ENCODE measurements at regions not wholly inside any gene's neighbourhood (a gene's known extent, or its start where the extent isn't known, plus 50 kb on each side); places are given as distances from the start of the nearest gene placed in this dataset.
A peak's percentile ranks its signal among the peaks of the same experiment; 100 is the strongest.
"Not testable (repeated sequence)": the region's sequence is repeated elsewhere in the genome, so short reads cannot be mapped to it uniquely, and the experiment has no call there.

- H3K27ac ChIP-seq = no peak overlapping the region
- H3K27me3 ChIP-seq = no peaks in the 10 kb centered on the region
- TF ChIP-seq CTCF (IDR thresholded peaks at IDR 0.05) = no peak
- no peaks in the 10 kb centered on the region for H3K4me1 ChIP-seq
- intact Hi-C loops (cut with DNase I) = no loop called here
- DNase-seq = no peak
- no peak overlapping the region for H3K4me3 ChIP-seq
- H3K9me3 ChIP-seq = no peaks in the 10 kb centered on the region
- H3K9ac ChIP-seq (ENCODE audit: low read depth in 2 of 2, low read length in 2 of 2) = no peak overlapping the region
- H3K36me3 ChIP-seq = no peaks in the 10 kb centered on the region
Observed at GRCh38 chr2:37746883-37747282, 75.4 kb upstream of the CDC42EP3 start.

- no peaks in the 10 kb centered on the region for H3K9me3 ChIP-seq
- no peak overlapping the region for H3K4me3 ChIP-seq
- H3K4me1 ChIP-seq = no peaks in the 10 kb centered on the region
- no peak overlapping the region for H3K9ac ChIP-seq (ENCODE audit: low read depth in 2 of 2, low read length in 2 of 2)
- no peak overlapping the region for H3K27ac ChIP-seq
- DNase-seq = no peak
- TF ChIP-seq CTCF (IDR thresholded peaks at IDR 0.05) = no peak
- no peaks in the 10 kb centered on the region for H3K36me3 ChIP-seq
- no peaks in the 10 kb centered on the region for H3K27me3 ChIP-seq
- intact Hi-C loops (cut with DNase I) = no loop called here
Observed at GRCh38 chr2:37748541-37748940, 77.1 kb upstream of the CDC42EP3 start.

GRCh38 chr2:37750286-37750685 lies 78.8 kb upstream of the CDC42EP3 start:
- H3K4me3 ChIP-seq = not testable (repeated sequence)

GRCh38 chr2:37752766-37753165 lies 81.3 kb upstream of the CDC42EP3 start:
- no peaks in the 10 kb centered on the region for H3K9me3 ChIP-seq
- no peak for DNase-seq
- H3K27ac ChIP-seq = no peak overlapping the region
- H3K4me1 ChIP-seq = no peaks in the 10 kb centered on the region
- no peak for TF ChIP-seq CTCF (IDR thresholded peaks at IDR 0.05)
- no peaks in the 10 kb centered on the region for H3K36me3 ChIP-seq
- H3K4me3 ChIP-seq = no peak overlapping the region
- no peak overlapping the region for H3K9ac ChIP-seq (ENCODE audit: low read depth in 2 of 2, low read length in 2 of 2)
- H3K27me3 ChIP-seq = no peaks in the 10 kb centered on the region
- intact Hi-C loops (cut with DNase I) = no loop called here

More at GRCh38 chr2:37750286-37750685, 78.8 kb upstream of the CDC42EP3 start:
- DNase-seq; H3K36me3 ChIP-seq; H3K27me3 ChIP-seq; H3K27ac ChIP-seq; intact Hi-C loops (cut with DNase I); H3K9me3 ChIP-seq; H3K4me1 ChIP-seq; H3K9ac ChIP-seq (ENCODE audit: low read depth in 2 of 2, low read length in 2 of 2): not testable (repeated sequence)

- Histone ChIP-seq H3K9ac (ENCODE audit: low read depth in 2 of 2, low read length in 2 of 2) (no peak overlapping the region), H3K36me3 (no peaks in the 10 kb centered on the region), H3K27me3 (no peaks in the 10 kb centered on the region), H3K4me3 (no peak overlapping the region), H3K9me3 (no peaks in the 10 kb centered on the region), H3K4me1 (no peaks in the 10 kb centered on the region), H3K27ac (peak overlapping the region; percentile 33)
- intact Hi-C loops (cut with DNase I) = no loop called here
- no peak for DNase-seq
- TF ChIP-seq CTCF (IDR thresholded peaks at IDR 0.05) = no peak
Observed at GRCh38 chr2:37753758-37754157, 82.3 kb upstream of the CDC42EP3 start.

GRCh38 chr2:37755961-37756559 lies 84.6 kb upstream of the CDC42EP3 start:
- H3K27me3 ChIP-seq; DNase-seq; H3K4me1 ChIP-seq; H3K9ac ChIP-seq (ENCODE audit: low read depth in 2 of 2, low read length in 2 of 2); H3K4me3 ChIP-seq; H3K27ac ChIP-seq; H3K9me3 ChIP-seq; H3K36me3 ChIP-seq; intact Hi-C loops (cut with DNase I): not testable (repeated sequence)

GRCh38 chr2:37757456-37757855 lies 86.0 kb upstream of the CDC42EP3 start:
- DNase-seq; H3K4me1 ChIP-seq; H3K9ac ChIP-seq (ENCODE audit: low read depth in 2 of 2, low read length in 2 of 2); H3K27ac ChIP-seq; H3K27me3 ChIP-seq; H3K4me3 ChIP-seq; H3K36me3 ChIP-seq; intact Hi-C loops (cut with DNase I); H3K9me3 ChIP-seq: not testable (repeated sequence)

- H3K4me1 ChIP-seq; H3K4me3 ChIP-seq; H3K36me3 ChIP-seq; intact Hi-C loops (cut with DNase I); H3K9ac ChIP-seq (ENCODE audit: low read depth in 2 of 2, low read length in 2 of 2); H3K27ac ChIP-seq; DNase-seq; H3K27me3 ChIP-seq; H3K9me3 ChIP-seq: not testable (repeated sequence)
Observed at GRCh38 chr2:37758141-37758601, 86.7 kb upstream of the CDC42EP3 start.

- H3K27ac ChIP-seq; H3K4me3 ChIP-seq; DNase-seq; H3K9me3 ChIP-seq; H3K27me3 ChIP-seq; H3K9ac ChIP-seq (ENCODE audit: low read depth in 2 of 2, low read length in 2 of 2); H3K4me1 ChIP-seq; H3K36me3 ChIP-seq; intact Hi-C loops (cut with DNase I): not testable (repeated sequence)
Observed at GRCh38 chr2:37759989-37760388, 88.5 kb upstream of the CDC42EP3 start.

Measured in colonic mucosa (tissue), 4 donors.